ENCODE measurements at regions not wholly inside any gene's neighbourhood (a gene's known extent, or its start where the extent isn't known, plus 50 kb on each side); places are given as distances from the start of the nearest gene placed in this dataset.

- no peak for TF ChIP-seq GATA1 (IDR thresholded peaks at IDR 0.05; ENCODE audit: low read depth, low read length)
- TF ChIP-seq POLR2A (IDR thresholded peaks at IDR 0.05; ENCODE audit: low read length): no peak
Observed at GRCh38 chr18:22567794-22568193, 150.1 kb upstream of the CTAGE1 start.

Measured in erythroblast (primary cell).